Body of pancreas (tissue), 4 donors: ENCODE measurements at regions not wholly inside any gene's neighbourhood (a gene's known extent, or its start where the extent isn't known, plus 50 kb on each side); places are given as distances from the start of the nearest gene placed in this dataset.

Experiments used
- ATAC-seq: fragments of 150-250 bp; one replicate; pipeline ENCODE4 v1.9.1; 2016
- DNase-seq, 4 donors: peaks; one replicate each; pipeline ENCODE4 v3.0.0-alpha.2; 2019
- H3K27ac ChIP-seq, 4 donors: fragments of 200-600 bp; sonication (generic); 1 replicate in 3 of 4; 2 replicates in 1 of 4; pipeline versions ENCODE4 v1.5.1 to v1.6.1; 2016 to 2019; ENCODE audit warnings: mild to moderate bottlenecking in 1 of 4, mixed read lengths in 1 of 4, moderate library complexity in 1 of 4
- H3K27me3 ChIP-seq, 2 donors: fragments of 200-600 bp; sonication (generic); one replicate each; pipeline ENCODE4 v1.6.0; 2016; ENCODE audit warnings: mild to moderate bottlenecking in 1 of 2
- H3K36me3 ChIP-seq, 2 donors: fragments of 200-600 bp; sonication (generic); replicated peaks in 1 of 2; 2 replicates each; pipeline ENCODE4 v1.5.1; 2016; ENCODE audit warnings: low read depth in 2 of 2; ENCODE audit not compliant: insufficient read depth in 1 of 2
- H3K4me1 ChIP-seq: fragments of 200-600 bp; sonication (generic); one replicate; pipeline ENCODE4 v1.6.0; 2016
- H3K4me3 ChIP-seq, 2 donors: fragments of 200-600 bp; sonication (generic); 1 replicate in 1 of 2; 2 replicates in 1 of 2; pipeline ENCODE4 v1.5.1; 2016 to 2019
- H3K9me3 ChIP-seq, 3 donors: fragments of 200-600 bp; sonication (generic); 1 replicate in 2 of 3; 2 replicates in 1 of 3; pipeline ENCODE4 v1.5.1; 2016
- CTCF ChIP-seq, 7 experiments: fragments of 450-650 bp in 4 of 7; fragments of 200-600 bp in 3 of 7; sonication (generic) in 3 of 7; IDR thresholded peaks; one replicate each; pipeline ENCODE4 v1.5.1; 2016 to 2019; ENCODE audit warnings: antibody characterized with exemption in 7 of 7
- POLR2A ChIP-seq, 3 donors: fragments of 450-650 bp; IDR thresholded peaks; one replicate each; pipeline ENCODE4 v1.6.1; 2016; ENCODE audit warnings: antibody characterized with exemption in 3 of 3, mild to moderate bottlenecking in 2 of 3
- WGBS, 2 donors: methylation state at CpG; one replicate each; pipeline ENCODE4 v1.1.5; 2017; 5-methylcytosine and 5-hydroxymethylcytosine counted together
- intact Hi-C: fragments of 100-400 bp; cut with DNase I; formaldehyde crosslinking; loops from one replicate; pipeline ENCODE4 v1.15.1; 2023

GRCh38 chr18:44500808-44501610 is 179.7 kb upstream of the SETBP1 start:
- no peaks in the 10 kb centered on the region for H3K36me3 ChIP-seq
- no peak for DNase-seq
- WGBS, 2 donors: 69 to 75% methylated on average over 2 of the region's 2 CpGs
- intact Hi-C loops: no loop called here
- H3K27me3 ChIP-seq: no peaks in the 10 kb centered on the region
- ATAC-seq: no peak
- no peak overlapping the region for H3K4me3 ChIP-seq
- H3K4me1 ChIP-seq: no peaks in the 10 kb centered on the region
- H3K27ac ChIP-seq: no peak overlapping the region
- TF ChIP-seq CTCF (IDR thresholded peaks at IDR 0.05) (no peak), POLR2A (IDR thresholded peaks at IDR 0.05) (no peak)
- H3K9me3 ChIP-seq: no peaks in the 10 kb centered on the region

GRCh38 chr18:44502221-44502620 is 178.5 kb upstream of the SETBP1 start:
- no peak for ATAC-seq
- TF ChIP-seq CTCF (IDR thresholded peaks at IDR 0.05): no peak
- no peak for TF ChIP-seq POLR2A (IDR thresholded peaks at IDR 0.05)
- WGBS, 2 donors: 41 to 43% methylated on average over 1 of the region's 1 CpG
- H3K27ac ChIP-seq: no peak overlapping the region
- H3K4me3 ChIP-seq: no peak overlapping the region
- no peaks in the 10 kb centered on the region for H3K36me3 ChIP-seq
- DNase-seq: no peak
- no peaks in the 10 kb centered on the region for H3K27me3 ChIP-seq
- intact Hi-C loops: no loop called here
- no peaks in the 10 kb centered on the region for H3K9me3 ChIP-seq
- H3K4me1 ChIP-seq: no peaks in the 10 kb centered on the region

GRCh38 chr18:44502790-44503189 is 177.9 kb upstream of the SETBP1 start:
- no peak for ATAC-seq
- intact Hi-C loops: no loop called here

GRCh38 chr18:44503854-44504253 is 176.8 kb upstream of the SETBP1 start:
- intact Hi-C loops: no loop called here
- H3K4me1 ChIP-seq: no peaks in the 10 kb centered on the region
- no peak overlapping the region for H3K4me3 ChIP-seq
- H3K9me3 ChIP-seq: no peaks in the 10 kb centered on the region
- no peak for DNase-seq
- H3K27me3 ChIP-seq: no peaks in the 10 kb centered on the region
- no peak overlapping the region for H3K27ac ChIP-seq
- WGBS, 2 donors: 48 to 57% methylated on average over 1 of the region's 1 CpG
- TF ChIP-seq CTCF (IDR thresholded peaks at IDR 0.05): no peak
- no peak for TF ChIP-seq POLR2A (IDR thresholded peaks at IDR 0.05)
- ATAC-seq: no peak
- no peaks in the 10 kb centered on the region for H3K36me3 ChIP-seq

More at GRCh38 chr18:44502790-44503189, 177.9 kb upstream of the SETBP1 start:
- Histone ChIP-seq H3K27ac (no peak overlapping the region), H3K9me3 (no peaks in the 10 kb centered on the region), H3K4me1 (no peaks in the 10 kb centered on the region), H3K36me3 (no peaks in the 10 kb centered on the region), H3K4me3 (no peak overlapping the region), H3K27me3 (no peaks in the 10 kb centered on the region)
- no peak for TF ChIP-seq POLR2A (IDR thresholded peaks at IDR 0.05)
- no peak for TF ChIP-seq CTCF (IDR thresholded peaks at IDR 0.05)
- no peak for DNase-seq
